Liver (tissue), 3 donors: ENCODE measurements at regions not wholly inside any gene's neighbourhood (a gene's known extent, or its start where the extent isn't known, plus 50 kb on each side); places are given as distances from the start of the nearest gene placed in this dataset.

Source experiments
- EGR1 ChIP-seq, 2 donors: IDR thresholded peaks; 2 replicates each; pipeline ENCODE4 v1.6.1; 2016 to 2018; ENCODE audit warnings: antibody characterized with exemption in 2 of 2, low read depth in 2 of 2
- JUND ChIP-seq, 2 donors: IDR thresholded peaks; 2 replicates each; pipeline ENCODE4 v1.6.1; 2016; ENCODE audit warnings: antibody characterized with exemption in 2 of 2
- RAD21 ChIP-seq, 2 donors: IDR thresholded peaks; 2 replicates each; pipeline ENCODE4 v1.6.1; 2016; ENCODE audit warnings: antibody characterized with exemption in 2 of 2, mild to moderate bottlenecking in 2 of 2
- REST ChIP-seq: IDR thresholded peaks from 2 replicates; pipeline ENCODE4 v1.6.1; 2016; ENCODE audit warnings: antibody characterized with exemption, mild to moderate bottlenecking
- SP1 ChIP-seq: IDR thresholded peaks from 2 replicates; pipeline ENCODE4 v1.6.1; 2018; ENCODE audit warnings: antibody characterized with exemption, mild to moderate bottlenecking
- TAF1 ChIP-seq: conservative IDR thresholded peaks from 2 replicates; pipeline ENCODE4 v1.6.1; 2016; ENCODE audit warnings: antibody characterized with exemption, mild to moderate bottlenecking
- YY1 ChIP-seq: IDR thresholded peaks from 2 replicates; pipeline ENCODE4 v1.6.1; 2016; ENCODE audit warnings: antibody characterized with exemption, mild to moderate bottlenecking
- TF ChIP-seq, protein P1 (sequence below): fragments of 150-350 bp; IDR thresholded peaks from 2 replicates; pipeline ENCODE4 v1.5.1; 2017; ENCODE audit warnings: improper control_type of control experiment, low read depth, low read length; ENCODE audit not compliant: missing input control
- TF ChIP-seq, protein P2 (sequence below): IDR thresholded peaks from 2 replicates; pipeline ENCODE4 v1.6.1; 2016; ENCODE audit warnings: antibody characterized with exemption
- TF ChIP-seq, protein P3 (sequence below): IDR thresholded peaks from 2 replicates; pipeline ENCODE4 v1.6.1; 2016; ENCODE audit warnings: antibody characterized with exemption
- TF ChIP-seq, protein P4 (sequence below): IDR thresholded peaks from 2 replicates; pipeline ENCODE4 v1.6.1; 2016; ENCODE audit warnings: antibody characterized with exemption
- donor health status: healthy.
- donor health status: healthy.

GRCh38 chrX:9189286-9189685 is 155.4 kb upstream of the FAM9B start:
- TF ChIP-seq, protein P1, sequence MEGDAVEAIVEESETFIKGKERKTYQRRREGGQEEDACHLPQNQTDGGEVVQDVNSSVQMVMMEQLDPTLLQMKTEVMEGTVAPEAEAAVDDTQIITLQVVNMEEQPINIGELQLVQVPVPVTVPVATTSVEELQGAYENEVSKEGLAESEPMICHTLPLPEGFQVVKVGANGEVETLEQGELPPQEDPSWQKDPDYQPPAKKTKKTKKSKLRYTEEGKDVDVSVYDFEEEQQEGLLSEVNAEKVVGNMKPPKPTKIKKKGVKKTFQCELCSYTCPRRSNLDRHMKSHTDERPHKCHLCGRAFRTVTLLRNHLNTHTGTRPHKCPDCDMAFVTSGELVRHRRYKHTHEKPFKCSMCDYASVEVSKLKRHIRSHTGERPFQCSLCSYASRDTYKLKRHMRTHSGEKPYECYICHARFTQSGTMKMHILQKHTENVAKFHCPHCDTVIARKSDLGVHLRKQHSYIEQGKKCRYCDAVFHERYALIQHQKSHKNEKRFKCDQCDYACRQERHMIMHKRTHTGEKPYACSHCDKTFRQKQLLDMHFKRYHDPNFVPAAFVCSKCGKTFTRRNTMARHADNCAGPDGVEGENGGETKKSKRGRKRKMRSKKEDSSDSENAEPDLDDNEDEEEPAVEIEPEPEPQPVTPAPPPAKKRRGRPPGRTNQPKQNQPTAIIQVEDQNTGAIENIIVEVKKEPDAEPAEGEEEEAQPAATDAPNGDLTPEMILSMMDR: no peak
- TF ChIP-seq REST: no peak
- TF ChIP-seq JUND (IDR thresholded peaks at IDR 0.05): no peak
- TF ChIP-seq SP1: no peak
- TF ChIP-seq, protein P2, sequence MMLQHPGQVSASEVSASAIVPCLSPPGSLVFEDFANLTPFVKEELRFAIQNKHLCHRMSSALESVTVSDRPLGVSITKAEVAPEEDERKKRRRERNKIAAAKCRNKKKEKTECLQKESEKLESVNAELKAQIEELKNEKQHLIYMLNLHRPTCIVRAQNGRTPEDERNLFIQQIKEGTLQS: no peak
- no peak for TF ChIP-seq YY1
- TF ChIP-seq, protein P3, sequence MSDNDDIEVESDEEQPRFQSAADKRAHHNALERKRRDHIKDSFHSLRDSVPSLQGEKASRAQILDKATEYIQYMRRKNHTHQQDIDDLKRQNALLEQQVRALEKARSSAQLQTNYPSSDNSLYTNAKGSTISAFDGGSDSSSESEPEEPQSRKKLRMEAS: no peak
- TF ChIP-seq EGR1 (IDR thresholded peaks at IDR 0.05; ENCODE audit: low read depth in 2 of 2): no peak
- no peak for TF ChIP-seq RAD21 (IDR thresholded peaks at IDR 0.05)
- TF ChIP-seq, protein P4, sequence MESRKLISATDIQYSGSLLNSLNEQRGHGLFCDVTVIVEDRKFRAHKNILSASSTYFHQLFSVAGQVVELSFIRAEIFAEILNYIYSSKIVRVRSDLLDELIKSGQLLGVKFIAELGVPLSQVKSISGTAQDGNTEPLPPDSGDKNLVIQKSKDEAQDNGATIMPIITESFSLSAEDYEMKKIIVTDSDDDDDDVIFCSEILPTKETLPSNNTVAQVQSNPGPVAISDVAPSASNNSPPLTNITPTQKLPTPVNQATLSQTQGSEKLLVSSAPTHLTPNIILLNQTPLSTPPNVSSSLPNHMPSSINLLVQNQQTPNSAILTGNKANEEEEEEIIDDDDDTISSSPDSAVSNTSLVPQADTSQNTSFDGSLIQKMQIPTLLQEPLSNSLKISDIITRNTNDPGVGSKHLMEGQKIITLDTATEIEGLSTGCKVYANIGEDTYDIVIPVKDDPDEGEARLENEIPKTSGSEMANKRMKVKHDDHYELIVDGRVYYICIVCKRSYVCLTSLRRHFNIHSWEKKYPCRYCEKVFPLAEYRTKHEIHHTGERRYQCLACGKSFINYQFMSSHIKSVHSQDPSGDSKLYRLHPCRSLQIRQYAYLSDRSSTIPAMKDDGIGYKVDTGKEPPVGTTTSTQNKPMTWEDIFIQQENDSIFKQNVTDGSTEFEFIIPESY: no peak
- TF ChIP-seq TAF1: no peak
